GM19452 (cell line): ENCODE measurements at regions not wholly inside any gene's neighbourhood (a gene's known extent, or its start where the extent isn't known, plus 50 kb on each side); places are given as distances from the start of the nearest gene placed in this dataset.
"Not testable (repeated sequence)": the region's sequence is repeated elsewhere in the genome, so short reads cannot be mapped to it uniquely, and the experiment has no call there.

Experiments used
- ATAC-seq: cut with Tn5 transposase; IDR thresholded peaks from one replicate; pipeline ENCODE4 v1.9.1; 2021; ENCODE audit not compliant: unreplicated experiment

DNA sequence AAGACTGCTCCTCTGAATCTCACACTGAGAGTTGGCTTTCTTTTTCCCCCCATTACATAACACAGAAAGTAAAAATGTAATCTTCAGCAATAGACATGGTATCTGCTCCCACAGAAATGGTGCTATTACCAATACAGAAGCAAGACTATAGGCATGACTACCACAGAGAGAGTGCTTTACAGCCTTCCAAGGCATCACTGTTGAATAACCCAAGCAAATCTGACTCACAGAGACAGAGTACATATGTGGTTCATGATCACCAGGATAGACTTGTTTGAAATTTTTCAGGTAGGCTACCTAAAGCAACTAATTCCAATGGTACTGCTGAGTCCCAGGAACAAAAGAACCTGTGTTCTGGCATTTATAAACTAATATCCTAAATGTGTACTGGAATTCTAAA, 1373.4 kb upstream of the C9orf72 start:
- no peak for ATAC-seq

- no peak for ATAC-seq
These were observed 1378.7 kb upstream of the C9orf72 start for GRCh38 chr9:28951945-28952344.

DNA sequence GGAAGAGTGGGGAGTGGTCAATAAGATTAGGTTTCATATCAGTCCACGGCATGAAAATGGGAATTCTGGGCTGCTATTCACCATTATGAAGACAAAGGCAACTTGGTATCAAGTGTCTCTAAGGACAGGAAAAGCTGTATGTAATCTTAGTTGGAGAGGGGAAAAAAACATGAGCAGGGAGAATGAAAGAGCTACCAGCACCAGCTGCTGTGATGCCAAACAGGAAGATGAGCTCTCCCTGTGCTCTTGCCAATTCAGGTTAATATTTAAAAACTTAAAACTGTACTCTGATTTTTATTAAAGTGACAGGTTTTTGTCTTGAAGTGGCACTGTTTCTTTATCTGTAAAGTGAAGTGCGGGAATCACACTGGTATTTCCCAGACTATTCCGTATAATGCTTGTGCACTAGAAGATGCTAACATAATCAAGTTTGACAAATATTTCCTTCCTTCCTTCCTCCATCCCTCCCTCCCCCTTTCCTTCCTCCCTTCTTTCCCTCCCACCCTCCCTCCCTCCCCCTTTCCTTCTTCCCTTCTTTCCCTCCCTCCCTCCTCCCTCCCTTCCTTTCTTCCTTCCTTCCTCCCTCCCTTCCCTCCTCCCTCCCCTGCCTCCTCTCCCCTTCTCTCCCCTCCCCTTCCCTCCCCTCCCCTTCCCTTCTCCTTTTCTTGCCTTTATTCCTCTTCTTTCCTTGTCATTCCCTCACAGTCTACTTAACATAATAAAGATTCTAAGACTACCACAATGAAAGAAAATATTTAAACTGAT, 1383.0 kb upstream of the C9orf72 start:
- no peak for ATAC-seq

DNA sequence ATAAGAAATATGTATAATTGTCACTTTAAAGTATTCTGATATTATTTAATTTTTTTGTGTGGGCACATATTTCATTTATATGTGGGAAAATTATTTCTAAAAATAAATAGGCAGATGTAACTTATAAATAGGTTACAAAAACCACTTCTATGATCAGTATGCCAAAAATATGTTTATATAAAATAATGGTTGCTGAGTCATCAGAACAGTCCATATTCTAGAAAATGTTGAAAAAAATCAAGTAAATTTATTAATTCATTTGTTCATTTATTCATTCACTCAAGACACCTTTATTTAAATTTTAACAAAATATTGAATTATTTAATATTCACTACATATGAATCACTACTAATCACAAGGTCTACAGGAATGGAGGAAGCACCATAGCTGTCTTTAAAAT, 1387.3 kb upstream of the C9orf72 start:
- no peak for ATAC-seq

DNA sequence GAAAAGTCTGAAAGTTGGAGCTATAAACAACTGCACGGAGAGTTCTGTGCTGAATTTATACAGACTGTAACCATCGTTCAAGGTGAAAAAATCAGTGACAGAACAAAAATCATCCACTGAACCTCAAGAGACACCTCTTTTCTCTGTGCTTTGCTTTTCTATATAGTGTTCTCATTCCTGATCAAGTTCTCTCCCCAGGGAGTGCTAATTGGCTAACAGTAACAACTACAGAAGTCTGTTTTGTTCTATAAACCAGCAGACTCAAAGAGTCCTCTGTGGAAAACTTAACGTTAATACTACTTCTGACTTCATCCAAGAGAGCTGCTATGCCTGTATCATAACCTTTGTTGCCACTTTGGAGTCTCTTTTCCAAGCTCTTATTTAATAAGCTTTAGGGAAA, 1388.3 kb upstream of the C9orf72 start:
- ATAC-seq = no peak

GRCh38 chr9:28967226-28967625, 1393.9 kb upstream of the C9orf72 start:
- no peak for ATAC-seq

GRCh38 chr9:28970241-28970654, 1397.0 kb upstream of the C9orf72 start:
- no peak for ATAC-seq

GRCh38 chr9:28971881-28972280, 1398.6 kb upstream of the C9orf72 start:
- ATAC-seq = no peak

DNA sequence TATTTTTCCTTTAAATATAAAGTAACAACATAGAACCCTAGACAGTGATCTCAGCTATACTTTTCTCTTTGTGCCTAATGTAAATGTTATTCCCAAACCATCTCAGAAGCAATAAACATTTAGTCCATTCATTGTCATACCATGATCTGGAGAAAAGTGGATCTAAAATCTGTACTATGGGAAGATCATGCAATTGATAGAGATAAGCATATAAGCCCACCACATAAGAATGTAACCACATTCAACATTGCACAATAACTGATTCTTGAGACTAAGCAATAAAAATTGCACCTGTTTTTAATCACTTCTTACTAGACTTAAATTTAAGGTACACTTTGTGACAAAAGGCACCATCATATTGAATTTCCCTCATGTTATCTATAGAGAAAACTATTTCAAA, 1403.0 kb upstream of the C9orf72 start:
- ATAC-seq = no peak

DNA sequence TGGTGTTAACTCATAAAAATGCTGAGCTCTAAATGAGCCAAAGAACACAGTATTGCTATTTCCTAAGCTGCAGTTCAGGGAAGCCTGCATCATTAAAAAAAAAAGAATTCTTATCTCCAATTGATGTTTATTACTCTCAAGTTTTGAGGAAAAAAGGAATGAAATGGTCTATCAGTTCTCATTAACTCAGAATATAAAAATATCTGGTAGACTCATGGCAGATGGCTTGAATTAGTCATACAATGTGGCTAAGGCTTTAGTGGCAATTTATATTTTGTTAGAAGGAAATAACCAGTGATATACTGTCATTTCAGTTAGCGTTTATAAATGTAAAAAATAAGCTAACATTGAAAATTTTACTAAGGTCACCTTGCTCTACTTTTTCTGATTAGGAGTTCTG, 1403.4 kb upstream of the C9orf72 start:
- no peak for ATAC-seq

GRCh38 chr9:28981129-28981528, 1407.8 kb upstream of the C9orf72 start:
- ATAC-seq = no peak

DNA sequence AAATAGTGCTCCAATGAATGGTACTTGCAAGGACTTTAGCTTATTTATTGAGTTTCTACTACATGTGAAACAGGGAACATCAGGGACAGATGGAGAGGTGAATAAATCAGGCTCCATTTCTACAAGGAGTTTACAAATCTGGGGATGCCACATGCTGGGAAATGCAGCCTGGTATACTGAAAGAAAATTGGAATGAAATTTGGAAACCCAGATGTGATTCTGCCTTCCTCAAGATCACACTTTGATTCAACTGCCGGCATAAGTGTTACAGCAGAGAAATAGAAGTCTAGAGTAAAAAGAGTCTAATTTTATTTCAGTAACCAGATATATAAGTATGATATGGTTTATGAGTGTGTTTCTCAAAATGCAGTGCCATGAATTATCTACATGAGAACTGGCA, 1408.4 kb upstream of the C9orf72 start:
- no peak for ATAC-seq

GRCh38 chr9:28984016-28984415, 1410.7 kb upstream of the C9orf72 start:
- no peak for ATAC-seq

- not testable (repeated sequence) for ATAC-seq
These were observed 1416.7 kb upstream of the C9orf72 start for GRCh38 chr9:28990009-28990408.

DNA sequence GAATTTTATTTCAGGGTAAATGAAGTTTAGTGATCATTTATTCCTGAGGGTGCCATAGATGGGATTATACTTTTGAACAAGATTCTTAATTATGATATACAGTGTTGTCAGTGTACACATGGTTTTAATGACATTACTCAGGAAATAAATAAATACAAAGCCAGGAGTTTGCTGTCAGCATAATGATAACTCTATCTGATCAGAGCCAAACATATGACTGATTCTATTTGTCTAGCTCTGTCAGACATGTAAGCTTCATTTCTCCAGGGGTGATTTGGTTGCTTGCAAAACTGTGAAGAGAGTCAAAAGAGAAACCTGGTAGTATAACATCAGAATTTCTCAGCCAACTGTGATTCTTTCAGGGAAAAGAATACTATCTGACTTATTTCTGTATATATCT, 1425.8 kb upstream of the C9orf72 start:
- ATAC-seq = no peak

GRCh38 chr9:28999806-29000205, 1426.5 kb upstream of the C9orf72 start:
- no peak for ATAC-seq

DNA sequence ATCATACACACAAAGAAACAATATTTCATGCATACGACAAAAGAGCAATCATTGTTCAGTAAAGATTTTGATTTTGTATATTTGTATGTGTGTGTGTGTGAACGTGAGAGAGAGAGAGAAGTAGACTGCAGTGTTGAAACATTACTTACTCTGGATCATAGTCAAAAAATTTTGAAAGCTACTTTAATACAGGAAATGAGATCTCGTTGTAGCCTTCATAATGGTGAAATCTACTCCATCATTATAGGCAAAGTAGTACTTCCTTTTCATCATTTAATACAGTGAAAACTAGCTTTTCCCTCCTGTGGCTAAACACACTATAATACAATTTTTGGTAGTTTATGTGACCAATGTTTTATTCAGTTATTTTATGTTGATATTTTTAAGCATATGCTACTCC, 1427.7 kb upstream of the C9orf72 start:
- no peak for ATAC-seq

DNA sequence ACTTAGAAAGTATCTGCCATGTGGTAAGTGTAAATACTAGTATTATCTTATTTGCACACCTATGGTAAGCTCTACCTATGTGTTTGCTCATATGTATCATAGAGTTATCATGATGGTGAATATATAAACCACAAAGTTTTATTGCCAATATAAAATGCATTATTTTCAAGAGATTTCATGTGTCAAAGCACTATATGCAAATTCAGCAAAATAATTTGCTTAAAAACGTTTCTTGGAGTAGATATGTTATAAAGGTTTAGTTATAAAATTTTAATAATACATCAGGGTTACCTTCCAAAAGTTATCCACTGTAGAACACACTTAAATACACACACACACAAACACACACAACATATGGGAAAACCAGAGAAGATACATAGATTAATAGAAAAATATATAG, 1431.7 kb upstream of the C9orf72 start:
- no peak for ATAC-seq

GRCh38 chr9:29006628-29007027, 1433.3 kb upstream of the C9orf72 start:
- no peak for ATAC-seq

DNA sequence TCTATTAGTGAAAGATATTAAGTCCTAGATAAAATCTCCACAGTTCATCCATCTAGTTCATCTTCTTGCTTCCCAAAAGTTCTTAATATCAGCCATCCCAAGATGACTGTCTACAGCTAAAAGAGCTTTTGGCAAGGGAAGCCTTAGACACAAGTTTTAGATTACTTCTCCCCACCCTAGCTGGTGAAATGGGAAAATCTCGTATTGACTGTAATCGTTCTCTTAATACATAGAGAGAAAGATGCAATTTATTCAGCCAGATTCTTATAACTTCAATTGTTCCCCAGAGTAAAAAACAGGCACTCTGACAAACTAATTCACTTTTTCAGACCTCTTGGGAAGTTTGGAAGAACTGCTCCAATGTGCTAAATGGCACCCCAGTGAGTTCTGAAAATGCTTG, 1439.6 kb upstream of the C9orf72 start:
- ATAC-seq = no peak

GRCh38 chr9:29021632-29022031, 1448.4 kb upstream of the C9orf72 start:
- no peak for ATAC-seq

DNA sequence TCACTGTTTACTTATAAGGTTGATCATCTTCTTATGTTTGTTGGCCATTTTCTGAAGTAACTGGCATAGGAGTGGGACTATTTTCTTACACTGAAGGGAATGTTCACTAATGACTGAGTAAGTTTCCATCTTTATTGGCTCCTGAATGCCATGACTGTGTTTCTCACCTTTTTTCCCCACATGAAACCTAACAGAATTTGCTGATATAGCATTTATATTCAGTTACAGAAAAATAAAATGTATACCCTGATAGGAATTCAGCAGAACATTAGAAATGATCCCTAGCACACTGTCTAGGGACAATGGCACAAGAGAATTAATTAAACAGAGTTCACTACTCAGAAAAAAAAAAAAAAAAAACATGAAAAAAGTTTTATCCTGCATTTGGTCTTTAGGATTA, 1465.1 kb upstream of the C9orf72 start:
- ATAC-seq = no peak

- no peak for ATAC-seq
These were observed 1466.0 kb upstream of the C9orf72 start for GRCh38 chr9:29039258-29039657.
